OCI-LY3 (cell line): ENCODE measurements at regions not wholly inside any gene's neighbourhood (a gene's known extent, or its start where the extent isn't known, plus 50 kb on each side); places are given as distances from the start of the nearest gene placed in this dataset.

Source experiments
- EZH2phosphoT487 ChIP-seq: fragments of 200-600 bp; shearing (Covaris generic); IDR thresholded peaks from 2 replicates; pipeline ENCODE4 v1.6.1; 2018; ENCODE audit warnings: antibody characterized with exemption, mixed run types, low read depth
- TF ChIP-seq, protein P1 (sequence below): fragments of 200-600, 300-600 bp; sonication (generic); IDR thresholded peaks from 2 replicates; pipeline ENCODE4 v1.5.1; 2014; ENCODE audit warnings: antibody characterized with exemption, low read length, low read depth

DNA sequence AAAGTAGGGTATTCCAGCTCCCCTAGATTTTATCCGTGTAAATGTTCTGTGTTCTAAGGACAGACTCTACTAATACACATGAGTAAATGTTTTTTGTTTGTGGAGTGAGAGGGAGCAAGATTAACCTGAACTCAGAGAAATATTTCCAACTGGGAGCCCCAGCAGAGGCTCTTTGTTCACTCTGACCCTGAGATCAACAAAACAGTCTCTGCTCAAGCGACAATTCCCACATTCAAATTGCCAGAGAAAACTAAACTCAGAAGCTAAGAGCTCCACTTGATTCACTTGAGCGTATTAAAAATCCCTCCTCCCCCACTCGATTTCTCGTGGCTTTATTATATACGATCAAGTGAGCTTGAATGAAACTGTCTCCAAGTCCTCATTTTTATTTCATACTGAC, 413.9 kb upstream of the JARID2 start:
- TF ChIP-seq, protein P1, sequence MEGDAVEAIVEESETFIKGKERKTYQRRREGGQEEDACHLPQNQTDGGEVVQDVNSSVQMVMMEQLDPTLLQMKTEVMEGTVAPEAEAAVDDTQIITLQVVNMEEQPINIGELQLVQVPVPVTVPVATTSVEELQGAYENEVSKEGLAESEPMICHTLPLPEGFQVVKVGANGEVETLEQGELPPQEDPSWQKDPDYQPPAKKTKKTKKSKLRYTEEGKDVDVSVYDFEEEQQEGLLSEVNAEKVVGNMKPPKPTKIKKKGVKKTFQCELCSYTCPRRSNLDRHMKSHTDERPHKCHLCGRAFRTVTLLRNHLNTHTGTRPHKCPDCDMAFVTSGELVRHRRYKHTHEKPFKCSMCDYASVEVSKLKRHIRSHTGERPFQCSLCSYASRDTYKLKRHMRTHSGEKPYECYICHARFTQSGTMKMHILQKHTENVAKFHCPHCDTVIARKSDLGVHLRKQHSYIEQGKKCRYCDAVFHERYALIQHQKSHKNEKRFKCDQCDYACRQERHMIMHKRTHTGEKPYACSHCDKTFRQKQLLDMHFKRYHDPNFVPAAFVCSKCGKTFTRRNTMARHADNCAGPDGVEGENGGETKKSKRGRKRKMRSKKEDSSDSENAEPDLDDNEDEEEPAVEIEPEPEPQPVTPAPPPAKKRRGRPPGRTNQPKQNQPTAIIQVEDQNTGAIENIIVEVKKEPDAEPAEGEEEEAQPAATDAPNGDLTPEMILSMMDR = no peak
- no peak for TF ChIP-seq EZH2phosphoT487
